IMR-90 (cell line): ENCODE measurements at regions not wholly inside any gene's neighbourhood (a gene's known extent, or its start where the extent isn't known, plus 50 kb on each side); places are given as distances from the start of the nearest gene placed in this dataset.

Experiments
- ATAC-seq: fragments of 200-7000 bp; cut with Tn5 transposase; 2 replicates; pipeline ENCODE4 v1.9.1; 2020; ENCODE audit warnings: low read depth, mild to moderate bottlenecking, moderate library complexity
- BruUV-seq: library from RNA; stranded (reverse); fragments of 400-500 nt; replicated peaks from 2 replicates; lab custom pipeline; 2021; lab: Mats Ljungman, UMichigan
- CTCF ChIA-PET: fragments of 300-600 bp; formaldehyde crosslinking; extraction: SDS; loops from one replicate; lab custom pipeline; 2021; ENCODE audit warnings: antibody characterized with exemption; lab: Yijun Ruan, JAX
- POLR2A ChIA-PET: fragments of 300-600 bp; sonication (Branson Sonifier 250); formaldehyde crosslinking; loops from one replicate; lab custom pipeline; 2022; ENCODE audit warnings: antibody characterized with exemption; ENCODE audit not compliant: unreplicated experiment; lab: Charles Lee
- DNase-seq: peaks from one replicate; pipeline ENCODE4 v3.0.0; 2013
- H2AFZ ChIP-seq: replicated peaks from 2 replicates; pipeline ENCODE3; 2013; ENCODE audit warnings: low read length, mild to moderate bottlenecking; ENCODE audit not compliant: poor library complexity
- H2AK5ac ChIP-seq: 2 replicates; pipeline ENCODE4 v1.6.1; 2013; ENCODE audit warnings: low read depth, low read length, inconsistent platforms
- H2AK9ac ChIP-seq: replicated peaks from 2 replicates; pipeline ENCODE3; 2013; ENCODE audit warnings: mild to moderate bottlenecking, low read depth, low read length, moderate library complexity; ENCODE audit not compliant: poor library complexity
- H2BK120ac ChIP-seq: 2 replicates; pipeline ENCODE4 v1.6.1; 2013; ENCODE audit warnings: low read depth, low read length, inconsistent platforms
- H2BK15ac ChIP-seq: 3 replicates; pipeline ENCODE4 v1.6.1; 2013; ENCODE audit warnings: low read depth, low read length, inconsistent platforms
- H2BK20ac ChIP-seq: 2 replicates; pipeline ENCODE4 v1.6.1; 2013; ENCODE audit warnings: low read depth, mild to moderate bottlenecking, inconsistent platforms, low read length, moderate library complexity
- H2BK5ac ChIP-seq: 2 replicates; pipeline ENCODE4 v1.6.1; 2013; ENCODE audit warnings: mild to moderate bottlenecking, low read depth, low read length, inconsistent platforms; ENCODE audit not compliant: poor library complexity, severe bottlenecking
- H3K14ac ChIP-seq: replicated peaks from 2 replicates; pipeline ENCODE4 v1.6.1; 2013; ENCODE audit warnings: low read depth, low read length, inconsistent platforms
- H3K18ac ChIP-seq: 2 replicates; pipeline ENCODE4 v1.6.1; 2013; ENCODE audit warnings: low read depth, low read length, control low read depth
- H3K23ac ChIP-seq: 2 replicates; pipeline ENCODE4 v1.6.1; 2013; ENCODE audit warnings: low read depth, low read length, inconsistent platforms
- H3K27ac ChIP-seq: 2 replicates; pipeline ENCODE4 v1.5.1; 2013; ENCODE audit warnings: mild to moderate bottlenecking, control low read depth, low read length; ENCODE audit not compliant: insufficient read depth
- H3K27me3 ChIP-seq: 2 replicates; pipeline ENCODE4 v1.6.1; 2013; ENCODE audit warnings: low read length; ENCODE audit not compliant: control insufficient read depth, insufficient read depth
- H3K36me3 ChIP-seq: 2 replicates; pipeline ENCODE4 v1.6.1; 2013; ENCODE audit warnings: low read length, mixed read lengths; ENCODE audit not compliant: control insufficient read depth, insufficient read depth
- H3K4ac ChIP-seq: 2 replicates; pipeline ENCODE4 v1.6.1; 2013; ENCODE audit warnings: low read depth, low read length, inconsistent platforms
- H3K4me1 ChIP-seq: 2 replicates; pipeline ENCODE4 v1.6.1; 2013; ENCODE audit warnings: low read length, mixed read lengths; ENCODE audit not compliant: control insufficient read depth, insufficient read depth
- H3K4me2 ChIP-seq: 2 replicates; pipeline ENCODE4 v1.6.1; 2013; ENCODE audit warnings: low read depth, mild to moderate bottlenecking, control low read depth, low read length, moderate library complexity
- H3K4me3 ChIP-seq: 2 replicates; pipeline ENCODE4 v1.5.1; 2013; ENCODE audit warnings: low read depth, mild to moderate bottlenecking, control low read depth, low read length, moderate library complexity; ENCODE audit not compliant: insufficient read depth
- H3K56ac ChIP-seq: 2 replicates; pipeline ENCODE4 v1.6.1; 2013; ENCODE audit warnings: low read length, inconsistent platforms; ENCODE audit not compliant: insufficient read depth; ENCODE audit errors: extremely low read depth
- H3K79me1 ChIP-seq, 2 experiments: 2 replicates each; pipeline ENCODE4 v1.6.1; 2013; ENCODE audit warnings: low read length in 2 of 2, inconsistent platforms in 1 of 2, low read depth in 1 of 2
- H3K9ac ChIP-seq: 2 replicates; pipeline ENCODE4 v1.6.1; 2013; ENCODE audit warnings: low read depth, low read length, control low read depth
- H3K9me1 ChIP-seq: 2 replicates; pipeline ENCODE4 v1.6.1; 2013; ENCODE audit warnings: low read length, inconsistent platforms; ENCODE audit not compliant: insufficient read depth
- H3K9me3 ChIP-seq: 2 replicates; pipeline ENCODE4 v1.6.1; 2013; ENCODE audit warnings: low read length; ENCODE audit not compliant: control insufficient read depth, insufficient read depth
- H4K20me1 ChIP-seq: 2 replicates; pipeline ENCODE4 v1.6.1; 2013; ENCODE audit warnings: low read length, inconsistent platforms; ENCODE audit not compliant: insufficient read depth
- H4K5ac ChIP-seq: 2 replicates; pipeline ENCODE4 v1.6.1; 2013; ENCODE audit warnings: mild to moderate bottlenecking, low read depth, low read length, control low read depth
- H4K8ac ChIP-seq, 2 experiments: 2 replicates each; pipeline ENCODE4 v1.6.1; 2013; ENCODE audit warnings: low read depth in 2 of 2, low read length in 2 of 2, control low read depth in 1 of 2, inconsistent platforms in 1 of 2
- H4K91ac ChIP-seq: 2 replicates; pipeline ENCODE4 v1.6.1; 2013; ENCODE audit warnings: low read depth, low read length, inconsistent platforms; ENCODE audit not compliant: insufficient read depth
- BHLHE40 ChIP-seq: fragments of 150-350 bp; IDR thresholded peaks from 2 replicates; pipeline ENCODE4 v1.6.1; 2016; ENCODE audit warnings: mild to moderate bottlenecking, low read depth, low read length
- ELK1 ChIP-seq: fragments of 150-350 bp; IDR thresholded peaks from 2 replicates; pipeline ENCODE4 v1.6.1; 2016; ENCODE audit warnings: low read depth, mild to moderate bottlenecking, low read length, moderate library complexity, borderline replicate concordance
- MAFK ChIP-seq: IDR thresholded peaks from 2 replicates; pipeline ENCODE4 v1.6.1; 2012; ENCODE audit warnings: low read depth, low read length, improper control_type of control experiment
- MXI1 ChIP-seq: IDR thresholded peaks from 2 replicates; pipeline ENCODE4 v1.6.1; 2012; ENCODE audit warnings: low read depth, mild to moderate bottlenecking, low read length, moderate library complexity, borderline replicate concordance
- POLR2A ChIP-seq: IDR thresholded peaks from 2 replicates; pipeline ENCODE4 v1.6.1; 2012; ENCODE audit warnings: mild to moderate bottlenecking, low read depth, low read length
- SMC3 ChIP-seq: fragments of 150-350 bp; IDR thresholded peaks from 2 replicates; pipeline ENCODE4 v1.6.1; 2016; ENCODE audit warnings: low read depth, mild to moderate bottlenecking, antibody characterized with exemption, low read length, moderate library complexity
- WGBS, 2 experiments: methylation state at CpG; one replicate each; pipeline versions ENCODE4 v1.1.5 to v1.1.7; 2013; ENCODE audit warnings: missing lambda C conversion rate in 2 of 2; ENCODE audit not compliant: insufficient read length in 1 of 2; ENCODE audit errors: extremely low coverage in 2 of 2; 5-methylcytosine and 5-hydroxymethylcytosine counted together
- dilution Hi-C: fragments of 300-500 bp; cut with HindIII; formaldehyde crosslinking; loops from one replicate; pipeline ENCODE4 v1.14.3; 2018; ENCODE audit warnings: low sequenced_read_pairs; ENCODE audit not compliant: unreplicated experiment
- in situ Hi-C: fragments of 300-500 bp; cut with MboI; formaldehyde crosslinking; loops from 3 replicates; pipeline ENCODE4 v1.14.3; 2019; ENCODE audit warnings: low sequenced_read_pairs, inconsistent platforms, mixed read lengths
- intact Hi-C: fragments of 100-400 bp; cut with micrococcal nuclease; formaldehyde crosslinking; loops from 2 replicates; pipeline ENCODE4 v1.10.0; 2022

GRCh38 chrX:96474029-96474740 lies 210.5 kb upstream of the DIAPH2 start:
- ATAC-seq: peak; percentile 53
- no peak overlapping the region for H3K4ac ChIP-seq
- intact Hi-C loops: no loop called here
- H3K4me2 ChIP-seq: peak overlapping the region; percentile 50; the same call in 1 of the 2 replicates
- WGBS, 2 experiments: no CpG with 5 or more reads among the region's 4 CpGs
- no peak overlapping the region for H3K14ac ChIP-seq
- no peaks in the 10 kb centered on the region for H3K9me3 ChIP-seq
- H3K9ac ChIP-seq: no peak overlapping the region
- no peak overlapping the region for H3K4me3 ChIP-seq
- no peak overlapping the region for H3K23ac ChIP-seq
- ChIA-PET CTCF (no interaction called here), POLR2A (no interaction called here)
- peak; percentile 72 for DNase-seq
- no peak overlapping the region for H2BK5ac ChIP-seq
- H3K27ac ChIP-seq: no peak overlapping the region
- H4K8ac ChIP-seq: no peak overlapping the region
- no peaks in the 10 kb centered on the region for H3K36me3 ChIP-seq
- dilution Hi-C loops: no loop called here
- no peak overlapping the region for H2BK15ac ChIP-seq
- H2AK9ac ChIP-seq: no peak overlapping the region
- H3K4me1 ChIP-seq: no peaks in the 10 kb centered on the region
- no peaks in the 10 kb centered on the region for H3K79me1 ChIP-seq
- no peak overlapping the region for H4K91ac ChIP-seq
- no peak for TF ChIP-seq POLR2A
- no peak for TF ChIP-seq MAFK
- 0 out of 2 replicates have a peak, but pooled peaks have one; percentile 34 for TF ChIP-seq BHLHE40
- no peak for TF ChIP-seq MXI1
- TF ChIP-seq ELK1: no peak
- TF ChIP-seq SMC3: no peak
- no peak overlapping the region for H3K18ac ChIP-seq
- no peak overlapping the region for H4K5ac ChIP-seq
- H3K9me1 ChIP-seq: no peaks in the 10 kb centered on the region
- H2AK5ac ChIP-seq: no peak overlapping the region
- no peak overlapping the region for H3K56ac ChIP-seq
- no TSS peak for BruUV-seq
- no peak overlapping the region for H2BK20ac ChIP-seq
- no peak overlapping the region for H2AFZ ChIP-seq
- no peaks in the 10 kb centered on the region; the same call in 1 of the 2 replicates for H3K27me3 ChIP-seq
- in situ Hi-C loops: loop anchor here (10.0 kb wide), 1 partner anchor 61 kb away; no protein-coding TSS in a partner anchor
- H2BK120ac ChIP-seq: no peak overlapping the region
- no peaks in the 10 kb centered on the region for H4K20me1 ChIP-seq
